Thymus (tissue), 11 donors: ENCODE measurements at regions not wholly inside any gene's neighbourhood (a gene's known extent, or its start where the extent isn't known, plus 50 kb on each side); places are given as distances from the start of the nearest gene placed in this dataset.
"Not testable (repeated sequence)": the region's sequence is repeated elsewhere in the genome, so short reads cannot be mapped to it uniquely, and the experiment has no call there.

Experiments
- DNase-seq, 9 donors: peaks; one replicate each; pipeline ENCODE4 v3.0.0-alpha.2; 2013; ENCODE audit warnings: low spot score in 9 of 9, low read depth in 6 of 9, missing footprints in 1 of 9
- H3K27ac ChIP-seq, 2 donors: one replicate each; pipeline ENCODE4 v1.5.1; 2013; ENCODE audit warnings: control low read depth in 1 of 2, low read depth in 1 of 2, low read length in 1 of 2, mild to moderate bottlenecking in 1 of 2, moderate library complexity in 1 of 2
- H3K27me3 ChIP-seq, 2 donors: one replicate each; pipeline ENCODE4 v1.5.1; 2013; ENCODE audit warnings: low read length in 1 of 2; ENCODE audit not compliant: control insufficient read depth in 2 of 2, insufficient read depth in 1 of 2
- H3K36me3 ChIP-seq, 2 donors: one replicate each; pipeline ENCODE4 v1.5.1; 2013; ENCODE audit warnings: low read length in 1 of 2, mild to moderate bottlenecking in 1 of 2, moderate library complexity in 1 of 2; ENCODE audit not compliant: control insufficient read depth in 2 of 2, insufficient read depth in 2 of 2
- H3K4me1 ChIP-seq, 2 donors: one replicate each; pipeline ENCODE4 v1.5.1; 2013; ENCODE audit warnings: low read length in 2 of 2; ENCODE audit not compliant: control insufficient read depth in 2 of 2, insufficient read depth in 2 of 2
- H3K4me3 ChIP-seq, 2 donors: one replicate each; pipeline ENCODE4 v1.5.1; 2013; ENCODE audit warnings: low read length in 2 of 2, control low read depth in 1 of 2, mild to moderate bottlenecking in 1 of 2
- H3K9me3 ChIP-seq, 2 donors: one replicate each; pipeline ENCODE4 v1.5.1; 2013; ENCODE audit warnings: low read length in 1 of 2, mild to moderate bottlenecking in 1 of 2; ENCODE audit not compliant: control insufficient read depth in 2 of 2, insufficient read depth in 1 of 2
- WGBS: extraction: QIAGEN DNeasy Blood & Tissue Kit; methylation state at CpG from one replicate; pipeline ENCODE4 v1.1.7; 2013; 5-methylcytosine and 5-hydroxymethylcytosine counted together
- donor health status: healthy.

DNA sequence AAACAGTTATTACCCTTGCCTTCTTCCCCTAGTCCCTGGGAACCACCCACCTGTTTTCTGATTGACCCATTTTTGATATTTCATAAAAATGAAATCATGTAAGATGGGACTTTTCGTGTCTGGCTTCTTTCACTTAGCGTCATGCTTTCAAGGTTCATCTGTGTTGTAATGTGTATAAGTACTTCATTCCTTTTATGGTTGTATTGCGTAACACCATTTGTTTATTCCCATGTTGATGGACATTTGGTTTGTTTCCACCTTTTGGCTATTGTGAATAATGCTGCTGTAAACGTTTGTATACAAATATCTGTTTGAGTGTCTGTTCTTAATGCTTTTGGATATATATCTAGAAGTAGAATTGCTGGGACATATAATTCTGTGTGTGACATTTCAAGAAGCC is 650.1 kb upstream of the COX7C start:
- no peaks in the 10 kb centered on the region for H3K27me3 ChIP-seq
- H3K27ac ChIP-seq, result no peak overlapping the region
- 90% methylated on average over 4 of the region's 4 CpGs for WGBS
- no peaks in the 10 kb centered on the region for H3K36me3 ChIP-seq
- H3K4me3 ChIP-seq, result no peak overlapping the region
- no peak for DNase-seq
- no peaks in the 10 kb centered on the region for H3K4me1 ChIP-seq
- no peaks in the 10 kb centered on the region for H3K9me3 ChIP-seq

DNA sequence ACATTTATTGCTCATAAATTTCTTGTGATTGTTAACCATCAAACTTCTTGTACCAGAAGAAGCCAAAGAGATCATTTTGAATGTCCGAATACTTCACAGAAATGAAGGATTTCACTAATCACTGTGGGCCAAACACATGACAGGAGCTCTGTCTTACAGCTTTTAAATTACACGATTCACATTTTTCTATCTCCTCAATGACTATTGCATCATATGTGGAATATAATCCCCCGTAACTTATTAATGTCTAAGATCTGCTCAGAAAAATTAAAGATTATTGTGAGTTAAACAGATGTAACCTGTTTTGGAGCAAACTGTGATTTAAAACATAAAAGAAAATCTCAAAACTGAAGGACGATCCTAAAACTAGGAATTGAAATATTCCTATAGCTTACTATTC is 645.2 kb upstream of the COX7C start:
- Histone ChIP-seq H3K27ac (no peak overlapping the region), H3K27me3 (no peaks in the 10 kb centered on the region), H3K36me3 (no peaks in the 10 kb centered on the region), H3K4me3 (no peak overlapping the region), H3K4me1 (no peaks in the 10 kb centered on the region), H3K9me3 (no peaks in the 10 kb centered on the region)
- DNase-seq, result no peak
- WGBS, result 95% methylated on average over 4 of the region's 4 CpGs

DNA sequence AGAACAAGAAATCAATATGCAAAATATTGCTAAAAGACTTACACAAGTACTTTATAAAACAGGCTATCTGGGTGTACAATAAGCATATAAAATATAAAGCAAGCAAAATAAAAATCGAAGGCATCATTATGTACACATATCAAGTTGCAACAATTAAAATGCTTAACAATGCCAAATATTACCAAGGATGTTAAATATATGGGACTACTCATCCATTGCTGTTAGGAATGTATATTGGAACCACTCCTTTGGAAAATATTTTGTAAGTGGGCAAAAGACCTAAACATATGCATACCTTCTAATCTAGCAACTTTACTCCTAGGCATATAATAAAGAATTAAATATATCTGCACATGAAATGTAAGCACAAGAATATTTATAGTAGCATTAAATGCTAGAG is 632.6 kb upstream of the COX7C start:
- Histone ChIP-seq H3K4me3 (no peak overlapping the region), H3K36me3 (no peaks in the 10 kb centered on the region), H3K27me3 (no peaks in the 10 kb centered on the region), H3K9me3 (peaks cover 0 to 4% of the 10 kb centered on the region in 2 donors), H3K27ac (no peak overlapping the region), H3K4me1 (no peaks in the 10 kb centered on the region)
- DNase-seq, result no peak
- WGBS, result 95% methylated on average over 1 of the region's 1 CpG

DNA sequence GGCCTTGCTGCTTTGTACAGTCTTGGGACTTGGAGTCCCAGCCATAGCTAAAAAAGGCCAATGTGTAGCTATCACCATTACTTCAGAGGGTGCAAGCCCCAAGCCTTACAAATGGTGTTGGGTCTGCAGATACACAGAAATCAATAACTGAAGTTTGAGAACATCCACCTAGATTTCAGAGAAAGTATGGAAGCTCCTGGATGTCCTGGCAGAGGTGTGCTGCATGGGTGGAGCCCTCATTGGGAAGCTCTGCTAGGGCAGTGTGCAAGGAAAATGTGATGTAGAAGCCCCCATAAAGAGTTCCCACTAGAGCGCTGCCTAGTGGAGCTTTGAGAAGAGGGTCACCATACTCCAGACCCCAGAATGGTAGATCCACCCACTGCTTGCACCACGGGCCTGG is 626.7 kb upstream of the COX7C start:
- no peaks in the 10 kb centered on the region for H3K36me3 ChIP-seq
- H3K9me3 ChIP-seq, result peaks cover 0 to 15% of the 10 kb centered on the region in 2 donors
- H3K4me1 ChIP-seq, result no peaks in the 10 kb centered on the region
- no peak overlapping the region for H3K4me3 ChIP-seq
- H3K27ac ChIP-seq, result no peak overlapping the region
- 94% methylated on average over 2 of the region's 2 CpGs for WGBS
- DNase-seq, result no peak
- no peaks in the 10 kb centered on the region for H3K27me3 ChIP-seq

DNA sequence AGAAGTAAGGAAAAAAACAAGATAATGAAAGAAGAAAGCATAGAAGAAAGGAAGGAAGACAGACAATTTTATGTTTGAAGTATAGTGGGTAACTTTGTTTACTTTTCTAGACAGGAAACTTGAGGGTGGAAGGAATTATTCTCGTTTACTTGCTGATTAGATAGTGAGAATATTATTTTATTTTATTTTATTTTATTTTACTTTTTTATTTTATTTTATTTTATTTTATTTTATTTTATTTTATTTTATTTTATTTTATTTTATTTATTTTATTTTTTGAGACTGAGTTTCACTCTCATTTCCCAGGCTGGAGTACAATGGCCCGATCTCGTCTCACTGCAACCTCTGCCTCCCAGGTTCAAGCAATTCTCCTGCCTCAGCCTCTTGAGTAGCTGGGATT is 623.1 kb upstream of the COX7C start:
- H3K4me3 ChIP-seq, H3K36me3 ChIP-seq, H3K4me1 ChIP-seq, H3K27ac ChIP-seq, DNase-seq, H3K27me3 ChIP-seq: not testable (repeated sequence)
- WGBS, result 91% methylated on average over 3 of the region's 3 CpGs
- H3K9me3 ChIP-seq, result peaks cover 0 to 11% of the 10 kb centered on the region in 2 donors

DNA sequence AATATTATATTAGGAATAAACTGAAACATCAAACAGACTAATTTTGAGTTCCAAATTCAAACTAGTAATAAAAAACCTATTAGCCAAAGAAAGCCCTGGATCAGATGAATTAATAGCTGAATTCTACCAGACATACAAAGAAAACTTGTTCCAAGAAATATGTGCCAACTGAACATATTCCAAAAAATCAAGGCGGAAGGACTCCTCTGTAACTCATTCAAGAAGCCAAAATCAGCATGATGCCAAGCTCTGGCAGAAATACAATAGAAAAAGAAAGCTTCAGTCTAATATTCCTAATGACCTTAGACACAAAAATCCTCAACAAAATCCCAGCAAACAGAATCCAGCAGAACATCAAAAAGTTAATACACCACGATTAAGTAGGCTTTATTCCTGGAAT is 619.1 kb upstream of the COX7C start:
- Histone ChIP-seq H3K4me1 (no peaks in the 10 kb centered on the region), H3K27me3 (no peaks in the 10 kb centered on the region), H3K4me3 (no peak overlapping the region), H3K36me3 (no peaks in the 10 kb centered on the region), H3K27ac (no peak overlapping the region), H3K9me3 (no peaks in the 10 kb centered on the region)
- no peak for DNase-seq
- 45% methylated on average over 2 of the region's 2 CpGs for WGBS

DNA sequence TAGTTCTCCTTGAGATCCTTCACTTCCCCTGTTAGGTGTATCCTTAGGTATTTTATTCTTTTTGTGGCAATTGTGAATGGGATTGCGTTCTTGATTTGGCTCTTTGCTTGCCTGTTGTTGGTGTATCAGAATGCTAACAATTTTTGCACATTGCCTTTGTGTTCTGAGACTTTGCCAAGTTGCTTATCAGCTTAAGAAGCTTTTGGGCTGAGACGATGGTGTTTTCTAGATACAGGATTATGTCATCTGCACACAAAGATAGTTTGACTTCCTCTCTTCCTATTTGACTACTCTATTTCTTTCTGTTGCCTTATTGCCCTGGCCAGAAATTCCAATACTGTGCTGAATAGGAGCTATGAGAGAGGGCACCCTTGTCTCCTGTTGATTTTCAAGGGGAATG is 609.4 kb upstream of the COX7C start:
- no peak for DNase-seq
- Histone ChIP-seq H3K36me3 (no peaks in the 10 kb centered on the region), H3K9me3 (peaks cover 0 to 2% of the 10 kb centered on the region in 2 donors), H3K27ac (no peak overlapping the region), H3K4me3 (no peak overlapping the region), H3K4me1 (no peaks in the 10 kb centered on the region), H3K27me3 (no peaks in the 10 kb centered on the region)
- 94% methylated on average over 2 of the region's 2 CpGs for WGBS

DNA sequence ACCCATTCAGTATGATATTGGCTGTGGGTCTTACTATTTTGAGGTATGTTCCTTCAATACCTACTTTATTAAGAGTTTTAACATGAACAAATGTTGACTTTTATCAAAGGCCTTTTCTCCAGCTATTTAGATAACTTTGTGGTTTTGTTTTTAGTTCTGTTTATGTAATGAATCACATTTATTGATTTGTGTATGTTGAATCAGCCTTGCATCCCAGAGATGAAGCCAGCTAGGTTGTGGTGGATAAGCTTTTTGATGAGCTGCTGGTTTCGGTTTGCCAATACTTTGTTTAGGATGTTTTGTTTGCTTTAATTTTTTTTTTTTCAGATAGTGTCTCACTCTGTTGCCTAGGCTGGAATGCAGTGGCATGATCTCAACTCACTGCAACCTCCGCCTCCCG is 609.0 kb upstream of the COX7C start:
- no peaks in the 10 kb centered on the region for H3K27me3 ChIP-seq
- H3K4me3 ChIP-seq, result no peak overlapping the region
- no peaks in the 10 kb centered on the region for H3K36me3 ChIP-seq
- no peaks in the 10 kb centered on the region for H3K4me1 ChIP-seq
- H3K9me3 ChIP-seq, result peaks cover 0 to 2% of the 10 kb centered on the region in 2 donors
- DNase-seq, result no peak
- WGBS, result 97% methylated on average over 3 of the region's 3 CpGs
- no peak overlapping the region for H3K27ac ChIP-seq

DNA sequence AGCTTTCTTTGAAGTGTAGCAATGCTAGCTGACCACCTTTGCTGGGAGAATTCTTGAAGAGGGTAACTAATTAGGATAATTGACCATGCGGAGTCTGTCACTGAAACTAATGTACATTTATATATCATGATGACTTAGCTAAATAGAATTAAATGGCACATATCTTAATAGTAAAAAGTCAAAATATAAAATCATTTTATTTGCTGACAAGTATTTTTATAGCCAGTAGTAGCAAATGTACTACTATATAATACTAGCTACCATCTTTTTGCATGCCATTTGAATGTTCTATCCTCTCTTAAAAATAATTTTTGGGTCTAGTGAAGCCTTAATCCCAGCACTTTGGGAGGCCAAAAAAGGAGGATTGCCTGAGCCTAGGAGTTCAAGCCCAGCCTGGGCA is 605.8 kb upstream of the COX7C start:
- Histone ChIP-seq H3K9me3 (peaks cover 0 to 11% of the 10 kb centered on the region in 2 donors), H3K36me3 (no peaks in the 10 kb centered on the region), H3K4me3 (no peak overlapping the region), H3K27ac (no peak overlapping the region), H3K4me1 (no peaks in the 10 kb centered on the region), H3K27me3 (no peaks in the 10 kb centered on the region)
- 99% methylated on average over 1 of the region's 1 CpG for WGBS
- DNase-seq, result no peak

DNA sequence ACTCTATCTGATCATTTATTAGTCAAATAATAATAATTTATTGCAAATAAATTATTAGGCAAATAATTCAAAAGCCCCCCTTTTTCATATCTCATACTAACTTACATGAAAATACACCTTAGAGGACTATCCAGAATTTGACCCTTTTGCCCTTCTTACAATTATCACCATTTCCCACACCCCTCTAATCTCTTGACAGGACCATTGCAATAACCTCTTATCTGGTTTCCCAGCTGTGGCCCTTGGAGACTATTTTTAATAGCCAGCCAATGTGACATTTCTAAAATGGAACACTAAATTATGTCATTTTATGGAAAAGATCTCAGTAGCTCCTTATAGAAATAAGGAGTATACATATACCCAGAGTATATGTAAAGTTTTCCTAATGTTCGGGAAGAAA is 588.4 kb upstream of the COX7C start:
- Histone ChIP-seq H3K9me3 (no peaks in the 10 kb centered on the region), H3K4me1 (no peaks in the 10 kb centered on the region), H3K36me3 (no peaks in the 10 kb centered on the region), H3K4me3 (no peak overlapping the region), H3K27me3 (no peaks in the 10 kb centered on the region), H3K27ac (no peak overlapping the region)
- DNase-seq, result no peak
- 96% methylated on average over 1 of the region's 1 CpG for WGBS
